ENCODE measurements at regions not wholly inside any gene's neighbourhood (a gene's known extent, or its start where the extent isn't known, plus 50 kb on each side); places are given as distances from the start of the nearest gene placed in this dataset.

DNA sequence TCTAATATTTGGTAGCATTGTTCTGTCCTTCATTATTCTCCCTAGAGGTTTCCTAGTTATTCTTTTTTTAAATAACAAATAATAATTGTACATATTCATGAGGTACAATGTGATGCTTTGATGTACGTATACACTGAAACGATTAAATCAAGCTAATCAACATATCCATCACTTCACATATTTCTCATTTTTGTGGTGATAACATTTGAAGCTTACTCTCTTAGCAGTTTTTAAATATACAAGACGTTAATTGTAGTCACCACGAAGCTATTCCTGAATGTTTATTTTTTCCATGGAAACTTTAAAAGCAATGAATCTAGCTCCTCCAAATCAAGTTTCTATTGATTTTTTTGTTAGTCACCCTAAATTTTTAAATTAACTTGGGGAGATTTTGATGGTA, 81.1 kb upstream of the PRNP start:
- TF ChIP-seq CTCF (conservative IDR thresholded peaks at IDR 0.05 in 1 of 2, IDR thresholded peaks at IDR 0.05 in 1 of 2; ENCODE audit: low read depth in 1 of 2, low read length in 2 of 2) (no peak), EZH2 (IDR thresholded peaks at IDR 0.05; ENCODE audit: low read length, missing control alignments) (no peak)

All from fibroblast of lung (primary cell).